ENCODE measurements at regions not wholly inside any gene's neighbourhood (a gene's known extent, or its start where the extent isn't known, plus 50 kb on each side); places are given as distances from the start of the nearest gene placed in this dataset.

- Histone ChIP-seq H3K4me1 (no peaks in the 10 kb centered on the region), H3K9me3 (no peaks in the 10 kb centered on the region), H3K27ac (no peak overlapping the region), H3K36me3 (no peaks in the 10 kb centered on the region), H3K27me3 (no peaks in the 10 kb centered on the region), H3K4me3 (no peak overlapping the region)
- no peak for DNase-seq (ENCODE audit: low spot score in 2 of 2)
- intact Hi-C loops (cut with DNase I) = no loop called here
- TF ChIP-seq CTCF (IDR thresholded peaks at IDR 0.05) = no peak
Measured at GRCh38 chr6:146865756-146866379, 267.1 kb downstream of the ADGB start.

- H3K27me3 ChIP-seq = no peaks in the 10 kb centered on the region
- H3K4me1 ChIP-seq = no peaks in the 10 kb centered on the region
- intact Hi-C loops (cut with DNase I) = no loop called here
- DNase-seq (ENCODE audit: low spot score in 2 of 2) = no peak
- no peak overlapping the region for H3K4me3 ChIP-seq
- H3K9me3 ChIP-seq = no peaks in the 10 kb centered on the region
- no peak for TF ChIP-seq CTCF (IDR thresholded peaks at IDR 0.05)
- no peaks in the 10 kb centered on the region for H3K36me3 ChIP-seq
- H3K27ac ChIP-seq = no peak overlapping the region
Measured at GRCh38 chr6:146866731-146867414, 268.1 kb downstream of the ADGB start.

- Histone ChIP-seq H3K27me3 (no peaks in the 10 kb centered on the region), H3K9me3 (no peaks in the 10 kb centered on the region), H3K4me1 (no peaks in the 10 kb centered on the region), H3K27ac (no peak overlapping the region), H3K36me3 (no peaks in the 10 kb centered on the region), H3K4me3 (no peak overlapping the region)
- no peak for TF ChIP-seq CTCF (IDR thresholded peaks at IDR 0.05)
- no peak for DNase-seq (ENCODE audit: low spot score in 2 of 2)
- intact Hi-C loops (cut with DNase I) = no loop called here
Measured at GRCh38 chr6:146868671-146869209, 270.0 kb downstream of the ADGB start.

GRCh38 chr6:146870760-146871159 is 272.0 kb downstream of the ADGB start:
- H3K4me1 ChIP-seq = no peaks in the 10 kb centered on the region
- no peaks in the 10 kb centered on the region for H3K9me3 ChIP-seq
- H3K36me3 ChIP-seq = no peaks in the 10 kb centered on the region
- no peaks in the 10 kb centered on the region for H3K27me3 ChIP-seq
- H3K4me3 ChIP-seq = no peak overlapping the region
- no peak for TF ChIP-seq CTCF (IDR thresholded peaks at IDR 0.05)
- no peak overlapping the region for H3K27ac ChIP-seq
- intact Hi-C loops (cut with DNase I) = no loop called here
- DNase-seq (ENCODE audit: low spot score in 2 of 2) = no peak

- intact Hi-C loops (cut with DNase I) = no loop called here
- no peak for DNase-seq (ENCODE audit: low spot score in 2 of 2)
- TF ChIP-seq CTCF (IDR thresholded peaks at IDR 0.05) = no peak
Measured at GRCh38 chr6:146871611-146872425, 273.0 kb downstream of the ADGB start.

More at GRCh38 chr6:146871611-146872425, 273.0 kb downstream of the ADGB start:
- H3K27me3 ChIP-seq = no peaks in the 10 kb centered on the region
- H3K4me1 ChIP-seq = no peaks in the 10 kb centered on the region
- H3K27ac ChIP-seq = no peak overlapping the region
- no peaks in the 10 kb centered on the region for H3K36me3 ChIP-seq
- H3K9me3 ChIP-seq = no peaks in the 10 kb centered on the region
- no peak overlapping the region for H3K4me3 ChIP-seq

All from ascending aorta (tissue), 2 donors.